CD4-positive, alpha-beta T cell (primary cell): ENCODE measurements at regions not wholly inside any gene's neighbourhood (a gene's known extent, or its start where the extent isn't known, plus 50 kb on each side); places are given as distances from the start of the nearest gene placed in this dataset.

Source experiments
- ATAC-seq: fragments of 200-7000 bp; cut with Tn5 transposase; one replicate; pipeline ENCODE4 v1.10.0; 2022; ENCODE audit warnings: mild to moderate bottlenecking; ENCODE audit not compliant: poor library complexity
- CTCF ChIA-PET: fragments of 350-600 bp; sonication (Branson Sonifier 250); formaldehyde crosslinking; loops from one replicate; lab custom pipeline; 2021; ENCODE audit warnings: antibody characterized with exemption, inconsistent platforms; lab: Charles Lee
- POLR2A ChIA-PET: fragments of 350-600 bp; sonication (Branson Sonifier 250); formaldehyde crosslinking; loops from one replicate; lab custom pipeline; 2021; ENCODE audit warnings: antibody characterized with exemption, inconsistent platforms; lab: Charles Lee
- DNase-seq, 14 experiments: peaks; one replicate each; pipeline ENCODE4 v3.0.0-alpha.2; 2013 to 2020; ENCODE audit warnings: mixed read lengths in 2 of 14
- H3K27ac ChIP-seq, 2 donors: one replicate each; pipeline versions ENCODE4 v1.5.1 to v1.7.0; 2013; ENCODE audit warnings: low read length in 2 of 2, low read depth in 1 of 2, mild to moderate bottlenecking in 1 of 2
- H3K27me3 ChIP-seq, 2 experiments: 1 replicate in 1 of 2; 2 replicates in 1 of 2; pipeline versions ENCODE4 v1.6.1 to v1.7.0; 2013; ENCODE audit warnings: low read length in 2 of 2, control low read depth in 1 of 2, mild to moderate bottlenecking in 1 of 2, moderate library complexity in 1 of 2; ENCODE audit not compliant: insufficient read depth in 2 of 2, control insufficient read depth in 1 of 2
- H3K36me3 ChIP-seq: one replicate; pipeline ENCODE4 v1.6.1; 2013; ENCODE audit warnings: low read length, control low read depth; ENCODE audit not compliant: insufficient read depth
- H3K4me1 ChIP-seq: one replicate; pipeline ENCODE4 v1.6.1; 2013; ENCODE audit warnings: low read length, control low read depth; ENCODE audit not compliant: insufficient read depth
- H3K4me3 ChIP-seq: one replicate; pipeline ENCODE4 v1.5.1; 2013; ENCODE audit warnings: mild to moderate bottlenecking, low read length, moderate library complexity
- H3K9me3 ChIP-seq, 2 experiments: 1 replicate in 1 of 2; 2 replicates in 1 of 2; pipeline versions ENCODE4 v1.6.1 to v1.7.0; 2013; ENCODE audit warnings: low read length in 2 of 2, mild to moderate bottlenecking in 2 of 2, control low read depth in 1 of 2, moderate library complexity in 1 of 2; ENCODE audit not compliant: control insufficient read depth in 1 of 2, insufficient read depth in 1 of 2
- H3K27ac Mint-ChIP-seq: one replicate; pipeline ENCODE4 v1.8.0; 2020; ENCODE audit warnings: mixed read lengths
- H3K27me3 Mint-ChIP-seq: one replicate; pipeline ENCODE4 v1.8.0; 2021; ENCODE audit warnings: mixed read lengths
- H3K36me3 Mint-ChIP-seq: one replicate; pipeline ENCODE4 v1.8.0; 2021; ENCODE audit warnings: low read depth, mixed read lengths
- H3K4me1 Mint-ChIP-seq: one replicate; pipeline ENCODE4 v1.8.0; 2021; ENCODE audit warnings: low read depth, mixed read lengths
- H3K4me3 Mint-ChIP-seq: one replicate; pipeline ENCODE4 v1.8.0; 2020; ENCODE audit warnings: mild to moderate bottlenecking, mixed read lengths
- H3K9me3 Mint-ChIP-seq: one replicate; pipeline ENCODE4 v1.8.0; 2020; ENCODE audit warnings: mixed read lengths
- intact Hi-C, 2 experiments: fragments of 100-400 bp; cut with DNase I in 1 of 2; cut with micrococcal nuclease in 1 of 2; formaldehyde crosslinking; loops; one replicate each; pipeline versions ENCODE4 v1.15.1 to v1.9.0; 2023 to 2025; cut with DNase I, micrococcal nuclease
- TF ChIP-seq, protein P1 (sequence below): fragments of 200-600 bp; IDR thresholded peaks from one replicate; pipeline ENCODE4 v1.8.0; 2022; ENCODE audit warnings: antibody characterized with exemption, mild to moderate bottlenecking

DNA sequence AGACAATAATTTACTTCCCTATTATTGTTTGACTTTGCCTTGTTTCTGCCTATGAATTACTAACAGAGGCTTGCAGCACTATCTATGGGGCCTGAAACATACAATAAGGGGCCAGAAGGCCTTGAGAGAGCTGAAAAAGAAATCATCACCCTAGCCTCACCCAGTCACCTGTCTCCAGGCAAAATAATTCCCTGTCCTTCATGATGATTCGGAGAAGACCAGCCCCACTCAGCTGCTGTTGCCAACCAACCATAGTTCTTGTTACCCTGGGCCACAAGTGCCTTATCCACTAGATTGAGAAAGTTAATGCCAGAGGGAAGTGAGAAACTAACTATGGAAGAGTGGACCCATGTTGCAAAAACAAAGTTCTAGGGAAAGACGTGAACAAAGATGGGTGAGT, 97.1 kb downstream of the ARF6 start:
- Mint-ChIP-seq H3K27ac (no peak overlapping the region), H3K4me3 (no peak overlapping the region)
- CTCF ChIA-PET, result interaction anchor here (1.1 kb wide), 1 partner anchor 115 kb away, joined by 3 read pairs; no protein-coding TSS in a partner anchor

DNA sequence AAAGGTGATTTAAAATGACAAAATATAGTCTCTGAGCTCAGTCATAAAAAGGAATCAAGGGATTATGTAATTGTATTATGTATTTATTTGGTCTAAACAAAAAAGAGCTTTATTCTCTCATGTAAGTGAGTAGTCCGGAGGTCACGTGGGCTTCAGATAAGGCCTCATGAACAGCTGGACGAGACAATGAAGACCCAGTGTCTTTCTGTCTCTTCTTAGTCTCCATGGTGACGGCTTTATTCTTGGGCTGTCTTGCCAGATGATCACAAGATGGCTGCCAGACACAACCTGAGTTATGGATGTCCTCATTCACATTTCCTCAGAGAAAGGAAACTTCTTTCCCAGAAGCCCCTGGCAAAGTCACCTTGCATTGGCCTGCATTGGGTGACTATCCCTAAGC, 98.6 kb downstream of the ARF6 start:
- intact Hi-C loops, result no loop called here
- peaks cover 10% of the 10 kb centered on the region for H3K4me1 ChIP-seq
- H3K27me3 ChIP-seq, result no peaks in the 10 kb centered on the region
- no peaks in the 10 kb centered on the region for H3K9me3 ChIP-seq
- no peak overlapping the region for H3K4me3 ChIP-seq
- no peaks in the 10 kb centered on the region for H3K27me3 Mint-ChIP-seq
- DNase-seq (no peak), ATAC-seq (no peak)
- no peaks in the 10 kb centered on the region for H3K36me3 ChIP-seq
- no peak overlapping the region for H3K27ac ChIP-seq
- H3K36me3 Mint-ChIP-seq, result no peaks in the 10 kb centered on the region
- H3K4me3 Mint-ChIP-seq, result no peak overlapping the region
- H3K9me3 Mint-ChIP-seq, result no peaks in the 10 kb centered on the region
- no peak overlapping the region for H3K27ac Mint-ChIP-seq
- ChIA-PET POLR2A (interaction anchor here (0.7 to 4.7 kb wide), 5 partner anchors 9 to 99 kb away, joined by 3 to 17 read pairs (median 3); partner anchors contain the start of gene ARF6), CTCF (interaction anchor here (0.8 to 0.9 kb wide), 2 partner anchors 12 to 129 kb away, joined by 3 read pairs; no protein-coding TSS in a partner anchor)
- peaks cover 22% of the 10 kb centered on the region for H3K4me1 Mint-ChIP-seq
- TF ChIP-seq, protein P1, sequence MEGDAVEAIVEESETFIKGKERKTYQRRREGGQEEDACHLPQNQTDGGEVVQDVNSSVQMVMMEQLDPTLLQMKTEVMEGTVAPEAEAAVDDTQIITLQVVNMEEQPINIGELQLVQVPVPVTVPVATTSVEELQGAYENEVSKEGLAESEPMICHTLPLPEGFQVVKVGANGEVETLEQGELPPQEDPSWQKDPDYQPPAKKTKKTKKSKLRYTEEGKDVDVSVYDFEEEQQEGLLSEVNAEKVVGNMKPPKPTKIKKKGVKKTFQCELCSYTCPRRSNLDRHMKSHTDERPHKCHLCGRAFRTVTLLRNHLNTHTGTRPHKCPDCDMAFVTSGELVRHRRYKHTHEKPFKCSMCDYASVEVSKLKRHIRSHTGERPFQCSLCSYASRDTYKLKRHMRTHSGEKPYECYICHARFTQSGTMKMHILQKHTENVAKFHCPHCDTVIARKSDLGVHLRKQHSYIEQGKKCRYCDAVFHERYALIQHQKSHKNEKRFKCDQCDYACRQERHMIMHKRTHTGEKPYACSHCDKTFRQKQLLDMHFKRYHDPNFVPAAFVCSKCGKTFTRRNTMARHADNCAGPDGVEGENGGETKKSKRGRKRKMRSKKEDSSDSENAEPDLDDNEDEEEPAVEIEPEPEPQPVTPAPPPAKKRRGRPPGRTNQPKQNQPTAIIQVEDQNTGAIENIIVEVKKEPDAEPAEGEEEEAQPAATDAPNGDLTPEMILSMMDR, result no peak

More for the DNA sequence above, 97.1 kb downstream of the ARF6 start:
- POLR2A ChIA-PET, result interaction anchor here (0.6 to 4.7 kb wide), 5 partner anchors 10 to 127 kb away, joined by 3 to 17 read pairs (median 5); no protein-coding TSS in a partner anchor
- no peak overlapping the region for H3K4me3 ChIP-seq
- H3K36me3 ChIP-seq, result no peaks in the 10 kb centered on the region
- ATAC-seq, result no peak
- TF ChIP-seq, protein P1, result no peak
- Mint-ChIP-seq H3K4me1 (peaks cover 29% of the 10 kb centered on the region), H3K36me3 (no peaks in the 10 kb centered on the region), H3K9me3 (no peaks in the 10 kb centered on the region), H3K27me3 (no peaks in the 10 kb centered on the region)
- H3K4me1 ChIP-seq, result peaks cover 8% of the 10 kb centered on the region
- no peak overlapping the region for H3K27ac ChIP-seq
- H3K9me3 ChIP-seq, result no peaks in the 10 kb centered on the region
- no peaks in the 10 kb centered on the region for H3K27me3 ChIP-seq
- DNase-seq, result no peak
- intact Hi-C loops, result no loop called here

DNA sequence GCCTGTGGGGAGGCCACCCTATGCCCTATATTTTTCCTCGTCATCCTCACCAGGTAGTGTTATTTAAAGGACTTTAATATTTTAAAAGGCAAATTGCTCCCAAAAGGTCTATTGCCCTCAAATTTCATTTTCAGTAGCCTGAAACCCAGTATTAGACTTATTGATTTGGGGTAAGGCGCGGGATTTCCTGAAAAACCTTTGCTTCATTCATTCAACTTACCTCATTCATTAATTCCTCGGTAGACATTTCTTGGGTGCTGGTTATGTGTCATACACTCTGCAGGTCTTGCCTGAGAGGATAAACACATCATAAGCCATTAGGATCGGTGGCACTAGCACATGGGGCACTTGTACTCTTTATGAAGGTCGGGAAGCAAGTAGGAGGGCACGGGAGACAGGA, 99.2 kb downstream of the ARF6 start:
- Histone ChIP-seq H3K4me3 (no peak overlapping the region), H3K4me1 (peaks cover 12% of the 10 kb centered on the region), H3K9me3 (no peaks in the 10 kb centered on the region), H3K27ac (no peak overlapping the region), H3K36me3 (no peaks in the 10 kb centered on the region), H3K27me3 (no peaks in the 10 kb centered on the region)
- H3K36me3 Mint-ChIP-seq, result no peaks in the 10 kb centered on the region
- H3K27me3 Mint-ChIP-seq, result no peaks in the 10 kb centered on the region
- no peaks in the 10 kb centered on the region for H3K9me3 Mint-ChIP-seq
- H3K4me1 Mint-ChIP-seq, result peaks cover 17% of the 10 kb centered on the region
- ChIA-PET CTCF (interaction anchor here (0.8 kb wide), 1 partner anchor 130 kb away, joined by 3 read pairs; no protein-coding TSS in a partner anchor), POLR2A (interaction anchor here (4.7 kb wide), 1 partner anchor 20 kb away, joined by 17 read pairs; no protein-coding TSS in a partner anchor)
- TF ChIP-seq, protein P1, result no peak
- ATAC-seq (no peak), DNase-seq (no peak)
- intact Hi-C loops, result no loop called here
- no peak overlapping the region for H3K27ac Mint-ChIP-seq
- no peak overlapping the region for H3K4me3 Mint-ChIP-seq
